ENCODE measurements at regions not wholly inside any gene's neighbourhood (a gene's known extent, or its start where the extent isn't known, plus 50 kb on each side); places are given as distances from the start of the nearest gene placed in this dataset.
"Not testable (repeated sequence)": the region's sequence is repeated elsewhere in the genome, so short reads cannot be mapped to it uniquely, and the experiment has no call there.

DNA sequence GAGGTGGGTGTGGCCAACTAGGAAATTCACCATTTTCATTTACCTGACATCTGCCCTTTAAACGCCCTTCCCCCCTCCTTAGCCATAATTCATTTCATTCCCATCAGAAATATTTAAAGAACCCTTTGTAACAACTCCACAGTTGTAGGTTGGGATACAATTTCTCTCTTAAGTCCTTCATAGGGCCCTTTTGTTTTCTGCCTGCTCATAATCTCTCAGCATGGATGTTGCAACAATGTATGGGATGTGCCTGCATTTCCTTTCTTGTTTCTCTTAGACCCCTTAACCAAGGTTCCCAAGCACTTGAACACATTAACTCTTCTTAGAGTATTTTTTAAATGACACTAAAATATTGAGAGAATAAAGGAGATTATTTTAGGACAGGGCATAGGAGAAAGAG, 51.7 kb upstream of the MYO10 start:
- Histone ChIP-seq H4K20me1 (replicated peaks; ENCODE audit: control insufficient read depth, extremely low read depth, insufficient read depth, low read length) (no peaks in the 10 kb centered on the region), H3K79me2 (ENCODE audit: control insufficient read depth, insufficient read depth, low read length) (no peaks in the 10 kb centered on the region), H3K36me3 (ENCODE audit: control insufficient read depth in 2 of 2, extremely low read depth in 1 of 2, insufficient read depth in 2 of 2, low read length in 2 of 2) (no peaks in the 10 kb centered on the region), H3K27me3 (ENCODE audit: control insufficient read depth in 2 of 2, insufficient read depth in 2 of 2, low read length in 2 of 2) (no peaks in the 10 kb centered on the region), H3K4me3 (replicated peaks in 1 of 3; ENCODE audit: insufficient read depth in 1 of 3, low read depth in 1 of 3, low read length in 3 of 3) (no peak overlapping the region), H3K9me1 (replicated peaks; ENCODE audit: control insufficient read depth, extremely low read depth, insufficient read depth, low read length) (no peaks in the 10 kb centered on the region), H2AFZ (ENCODE audit: low read depth, low read length) (no peak overlapping the region), H3K27ac (ENCODE audit: insufficient read depth, low read depth, low read length) (no peak overlapping the region), H3K4me2 (ENCODE audit: insufficient read depth, low read length) (no peak overlapping the region), H3K9ac (replicated peaks; ENCODE audit: extremely low read depth, insufficient read depth, low read length) (no peak overlapping the region), H3K9me3 (replicated peaks; ENCODE audit: control insufficient read depth, insufficient read depth, low read length) (no peaks in the 10 kb centered on the region), H3K4me1 (ENCODE audit: control insufficient read depth, extremely low read depth, insufficient read depth, low read length) (peaks cover 15% of the 10 kb centered on the region)
- intact Hi-C loops (cut with micrococcal nuclease) (no loop called here), dilution Hi-C loops (cut with MboI; ENCODE audit: extremely low pct_ligation_motif_present, low sequenced_read_pairs) (no loop called here)
- no peak for FAIRE-seq
- no TSS peak for BruUV-seq (replicated peaks)
- TF ChIP-seq GATA2 (IDR thresholded peaks at IDR 0.05; ENCODE audit: insufficient read depth, insufficient read length, low read depth, low read length) (no peak), EZH2 (IDR thresholded peaks at IDR 0.05; ENCODE audit: borderline replicate concordance, low read depth, low read length, severe bottlenecking) (no peak), POLR2AphosphoS5 (IDR thresholded peaks at IDR 0.05; ENCODE audit: insufficient read depth, low read depth, low read length) (no peak), MAX (IDR thresholded peaks at IDR 0.05; ENCODE audit: insufficient read depth, insufficient read length) (no peak), POLR2A (IDR thresholded peaks at IDR 0.05; ENCODE audit: low read depth, low read length) (no peak), MYC (IDR thresholded peaks at IDR 0.05; ENCODE audit: low read depth, low read length) (no peak), JUN (IDR thresholded peaks at IDR 0.05; ENCODE audit: borderline replicate concordance, insufficient read depth, insufficient read length, low read depth) (no peak), FOS (IDR thresholded peaks at IDR 0.05; ENCODE audit: borderline replicate concordance, insufficient read depth, low read length) (no peak)
- TF ChIP-seq, protein P1, sequence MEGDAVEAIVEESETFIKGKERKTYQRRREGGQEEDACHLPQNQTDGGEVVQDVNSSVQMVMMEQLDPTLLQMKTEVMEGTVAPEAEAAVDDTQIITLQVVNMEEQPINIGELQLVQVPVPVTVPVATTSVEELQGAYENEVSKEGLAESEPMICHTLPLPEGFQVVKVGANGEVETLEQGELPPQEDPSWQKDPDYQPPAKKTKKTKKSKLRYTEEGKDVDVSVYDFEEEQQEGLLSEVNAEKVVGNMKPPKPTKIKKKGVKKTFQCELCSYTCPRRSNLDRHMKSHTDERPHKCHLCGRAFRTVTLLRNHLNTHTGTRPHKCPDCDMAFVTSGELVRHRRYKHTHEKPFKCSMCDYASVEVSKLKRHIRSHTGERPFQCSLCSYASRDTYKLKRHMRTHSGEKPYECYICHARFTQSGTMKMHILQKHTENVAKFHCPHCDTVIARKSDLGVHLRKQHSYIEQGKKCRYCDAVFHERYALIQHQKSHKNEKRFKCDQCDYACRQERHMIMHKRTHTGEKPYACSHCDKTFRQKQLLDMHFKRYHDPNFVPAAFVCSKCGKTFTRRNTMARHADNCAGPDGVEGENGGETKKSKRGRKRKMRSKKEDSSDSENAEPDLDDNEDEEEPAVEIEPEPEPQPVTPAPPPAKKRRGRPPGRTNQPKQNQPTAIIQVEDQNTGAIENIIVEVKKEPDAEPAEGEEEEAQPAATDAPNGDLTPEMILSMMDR (IDR thresholded peaks at IDR 0.05; ENCODE audit: extremely low read depth in 1 of 2, insufficient read depth in 1 of 2, low read depth in 1 of 2, low read length in 2 of 2): no peak
- no peak for DNase-seq (ENCODE audit: low read depth, low spot score)
- ChIA-PET POLR2A (no interaction called here), CTCF (no interaction called here)

- POLR2A ChIA-PET: interaction anchor here (0.7 kb wide), 1 partner anchor 15 kb away, joined by 7 read pairs; no protein-coding TSS in a partner anchor
- H3K36me3 ChIP-seq (ENCODE audit: control insufficient read depth in 2 of 2, extremely low read depth in 1 of 2, insufficient read depth in 2 of 2, low read length in 2 of 2); H3K9me3 ChIP-seq (replicated peaks; ENCODE audit: control insufficient read depth, insufficient read depth, low read length); H3K79me2 ChIP-seq (ENCODE audit: control insufficient read depth, insufficient read depth, low read length); H2AFZ ChIP-seq (ENCODE audit: low read depth, low read length); DNase-seq (ENCODE audit: low read depth, low spot score); H3K4me3 ChIP-seq (replicated peaks in 1 of 3; ENCODE audit: insufficient read depth in 1 of 3, low read depth in 1 of 3, low read length in 3 of 3); H3K9ac ChIP-seq (replicated peaks; ENCODE audit: extremely low read depth, insufficient read depth, low read length); BruUV-seq (replicated peaks); CTCF ChIA-PET; H4K20me1 ChIP-seq (replicated peaks; ENCODE audit: control insufficient read depth, extremely low read depth, insufficient read depth, low read length); H3K27me3 ChIP-seq (ENCODE audit: control insufficient read depth in 2 of 2, insufficient read depth in 2 of 2, low read length in 2 of 2); FAIRE-seq; dilution Hi-C loops (cut with MboI; ENCODE audit: extremely low pct_ligation_motif_present, low sequenced_read_pairs); H3K9me1 ChIP-seq (replicated peaks; ENCODE audit: control insufficient read depth, extremely low read depth, insufficient read depth, low read length); H3K4me2 ChIP-seq (ENCODE audit: insufficient read depth, low read length); H3K27ac ChIP-seq (ENCODE audit: insufficient read depth, low read depth, low read length): not testable (repeated sequence)
- intact Hi-C loops (cut with micrococcal nuclease): loop anchor here (5.0 kb wide), 1 partner anchor 196 kb away; no protein-coding TSS in a partner anchor
- H3K4me1 ChIP-seq (ENCODE audit: control insufficient read depth, extremely low read depth, insufficient read depth, low read length): peaks cover 38% of the 10 kb centered on the region
Measured at GRCh38 chr5:16990817-16991520, 54.9 kb upstream of the MYO10 start.

Data from endothelial cell of umbilical vein (primary cell).